Mesodermal cell (in vitro differentiated cells): ENCODE measurements at regions not wholly inside any gene's neighbourhood (a gene's known extent, or its start where the extent isn't known, plus 50 kb on each side); places are given as distances from the start of the nearest gene placed in this dataset.

Experiments
- H3K27ac ChIP-seq: 2 replicates; pipeline ENCODE4 v1.7.0; 2013; ENCODE audit warnings: mild to moderate bottlenecking, low read depth, low read length, moderate library complexity; ENCODE audit not compliant: severe bottlenecking
- H3K36me3 ChIP-seq: 2 replicates; pipeline ENCODE4 v1.7.1; 2013; ENCODE audit warnings: mild to moderate bottlenecking, low read length, moderate library complexity; ENCODE audit not compliant: control insufficient read depth, insufficient read depth
- H3K4me1 ChIP-seq: one replicate; pipeline ENCODE4 v1.7.1; 2013; ENCODE audit warnings: mild to moderate bottlenecking, low read length; ENCODE audit not compliant: insufficient read depth, control insufficient read depth, poor library complexity, severe bottlenecking
- H3K4me3 ChIP-seq: 2 replicates; pipeline ENCODE4 v1.7.0; 2013; ENCODE audit warnings: low read length, control low read depth, mild to moderate bottlenecking; ENCODE audit not compliant: insufficient read depth, poor library complexity, severe bottlenecking; ENCODE audit errors: extremely low read depth
- H3K9me3 ChIP-seq: 2 replicates; pipeline ENCODE4 v1.7.1; 2013; ENCODE audit warnings: mild to moderate bottlenecking, low read length, moderate library complexity; ENCODE audit not compliant: control insufficient read depth
- WGBS, 2 experiments: methylation state at CpG; one replicate each; pipeline ENCODE4 v1.1.5; 2013; ENCODE audit warnings: missing lambda C conversion rate in 2 of 2; ENCODE audit not compliant: insufficient coverage in 2 of 2; 5-methylcytosine and 5-hydroxymethylcytosine counted together

DNA sequence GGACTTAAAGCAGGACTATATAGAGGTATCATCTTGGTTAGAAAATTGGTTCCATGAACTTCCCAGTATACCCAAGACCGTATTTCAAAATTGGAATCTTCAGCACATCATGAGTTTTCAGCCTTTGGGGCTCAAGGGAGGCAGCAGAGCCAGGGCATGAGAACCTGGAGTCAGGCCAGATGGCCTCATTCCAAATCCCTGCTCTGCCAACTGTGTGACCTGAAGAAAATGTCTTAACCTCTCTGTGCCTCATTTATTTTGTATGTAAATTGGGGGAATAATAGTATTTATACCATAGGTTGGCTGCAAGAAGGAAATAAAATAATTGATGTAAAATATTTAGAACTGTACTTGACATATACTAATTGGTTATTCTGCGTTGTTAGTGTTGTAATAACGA lies 987.6 kb downstream of the TBC1D22A start:
- no peaks in the 10 kb centered on the region for H3K36me3 ChIP-seq
- H3K9me3 ChIP-seq = no peaks in the 10 kb centered on the region
- 80 to 100% methylated on average over 1 of the region's 3 CpGs for WGBS, 2 experiments
- H3K4me3 ChIP-seq = no peak overlapping the region
- no peak overlapping the region for H3K27ac ChIP-seq
- no peaks in the 10 kb centered on the region for H3K4me1 ChIP-seq

DNA sequence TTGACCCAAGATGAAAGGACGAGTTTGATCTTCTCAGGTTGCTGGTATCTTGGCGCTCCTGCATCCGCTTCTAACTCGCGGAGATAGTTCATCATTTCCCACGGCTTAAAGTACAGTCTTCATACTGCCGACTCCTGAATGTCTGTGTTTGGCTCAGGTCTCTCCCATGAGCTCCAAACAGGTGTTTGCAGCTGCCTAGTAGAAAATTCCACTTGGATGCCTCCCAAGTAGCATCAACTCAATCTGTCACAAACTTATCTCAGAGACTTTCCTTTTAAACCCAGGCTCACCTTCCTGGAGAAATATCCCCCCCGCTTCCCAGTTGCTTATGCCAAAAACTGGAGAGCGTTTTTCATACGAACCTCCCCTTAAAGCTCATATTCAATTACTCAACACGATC lies 986.5 kb downstream of the TBC1D22A start:
- H3K4me3 ChIP-seq = no peak overlapping the region
- WGBS, 2 experiments = 90 to 97% methylated on average over 10 to 11 of the region's 11 CpGs
- no peaks in the 10 kb centered on the region for H3K9me3 ChIP-seq
- H3K36me3 ChIP-seq = no peaks in the 10 kb centered on the region
- H3K27ac ChIP-seq = no peak overlapping the region
- no peaks in the 10 kb centered on the region for H3K4me1 ChIP-seq

DNA sequence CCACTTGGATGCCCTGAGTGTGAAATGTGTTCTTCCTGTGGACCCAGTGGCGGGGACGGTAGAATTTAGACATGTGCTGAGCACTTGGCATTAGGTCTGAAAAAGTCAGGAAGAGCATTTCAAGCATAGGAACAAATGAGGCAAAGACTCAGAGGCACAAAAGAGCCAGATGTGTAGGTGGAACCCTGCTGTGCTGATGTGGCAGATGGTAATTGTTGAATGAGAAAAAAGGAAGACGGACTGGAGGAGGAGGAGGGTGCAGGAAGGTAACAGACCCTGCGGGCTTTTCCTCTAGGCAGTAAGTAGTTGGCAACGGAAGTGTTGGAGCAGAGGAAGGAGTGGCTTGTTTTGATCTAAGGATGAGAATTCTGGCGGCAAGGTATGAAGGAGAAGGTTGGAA lies 985.8 kb downstream of the TBC1D22A start:
- no peaks in the 10 kb centered on the region for H3K9me3 ChIP-seq
- H3K27ac ChIP-seq = no peak overlapping the region
- WGBS, 2 experiments = 69 to 76% methylated on average over 5 of the region's 6 CpGs
- H3K4me1 ChIP-seq = no peaks in the 10 kb centered on the region
- H3K36me3 ChIP-seq = no peaks in the 10 kb centered on the region
- H3K4me3 ChIP-seq = no peak overlapping the region

DNA sequence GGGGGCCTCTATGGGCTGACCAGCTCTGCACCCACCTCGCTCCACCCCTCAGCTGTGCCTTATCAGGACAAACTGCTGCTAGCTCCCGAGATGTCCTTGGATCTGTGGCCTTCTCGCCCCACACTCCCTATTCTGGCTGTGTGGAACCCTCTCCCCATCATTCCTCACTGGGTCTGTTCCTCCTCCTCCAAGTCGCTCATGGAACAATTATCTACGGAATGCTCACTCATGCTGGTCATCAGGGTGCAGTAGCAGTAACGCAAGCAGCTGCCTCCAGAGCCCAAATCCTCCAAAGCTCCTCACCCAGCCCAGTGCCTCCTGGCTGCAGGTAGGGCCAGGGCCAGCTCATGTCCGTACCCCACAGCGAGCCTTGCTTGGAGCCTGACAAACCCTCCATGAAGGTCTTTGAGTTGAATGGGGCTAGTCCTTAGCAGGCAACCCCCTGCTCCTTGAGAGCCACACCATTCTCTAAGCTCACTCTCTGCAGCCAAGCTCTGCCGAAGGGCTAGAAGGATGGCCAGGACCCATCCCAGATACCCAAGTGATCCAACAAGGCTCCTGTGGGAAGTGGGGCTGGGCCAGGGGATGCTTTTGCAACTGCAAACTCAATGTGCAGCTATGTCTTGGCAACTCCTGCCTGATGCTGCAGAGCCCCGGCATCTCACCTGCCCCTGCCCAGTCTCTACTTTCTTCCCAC lies 977.8 kb downstream of the TBC1D22A start:
- 85 to 90% methylated on average over 8 to 10 of the region's 10 CpGs for WGBS, 2 experiments
- H3K27ac ChIP-seq = no peak overlapping the region
- no peaks in the 10 kb centered on the region for H3K4me1 ChIP-seq
- no peak overlapping the region for H3K4me3 ChIP-seq
- no peaks in the 10 kb centered on the region for H3K36me3 ChIP-seq
- H3K9me3 ChIP-seq = no peaks in the 10 kb centered on the region

DNA sequence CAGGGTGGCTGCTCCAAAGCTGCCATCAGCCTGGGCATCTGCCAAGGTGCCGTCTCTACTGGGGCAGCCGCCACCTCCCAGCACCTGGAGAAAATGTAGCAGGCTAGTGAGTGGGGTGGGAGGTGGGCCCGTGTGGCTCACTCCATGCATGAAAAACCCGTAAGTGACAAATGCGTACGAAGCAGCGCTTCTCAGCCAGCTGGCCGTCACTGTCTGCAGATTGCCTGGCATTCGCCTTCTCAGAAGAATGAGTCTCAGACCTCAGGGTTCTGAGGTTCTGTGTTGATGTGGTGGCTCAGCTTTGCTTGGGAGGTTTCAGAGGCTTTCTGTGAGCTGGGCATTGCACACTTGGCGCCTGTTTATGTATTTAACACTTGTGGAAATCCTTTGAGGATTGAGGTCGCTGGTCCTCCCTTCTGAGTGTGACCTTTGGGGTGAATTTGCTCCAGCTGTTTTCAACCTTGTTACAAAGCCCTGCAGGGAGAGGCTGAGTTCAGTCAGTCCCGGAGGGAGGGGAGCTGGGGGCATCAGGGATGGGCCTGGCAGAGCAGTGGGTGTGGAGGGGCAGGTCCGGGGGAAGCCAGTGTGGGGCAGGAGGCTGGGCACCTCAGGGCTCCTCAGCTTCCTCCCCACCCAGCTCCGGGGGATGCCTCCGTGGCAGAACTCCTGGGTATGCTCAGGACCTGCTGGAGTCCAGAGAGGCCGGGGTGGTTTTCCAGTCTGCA lies 977.0 kb downstream of the TBC1D22A start:
- H3K36me3 ChIP-seq = no peaks in the 10 kb centered on the region
- no peak overlapping the region for H3K27ac ChIP-seq
- no peak overlapping the region for H3K4me3 ChIP-seq
- WGBS, 2 experiments = 87 to 92% methylated on average over 11 to 12 of the region's 16 CpGs
- H3K4me1 ChIP-seq = no peaks in the 10 kb centered on the region
- no peaks in the 10 kb centered on the region for H3K9me3 ChIP-seq

DNA sequence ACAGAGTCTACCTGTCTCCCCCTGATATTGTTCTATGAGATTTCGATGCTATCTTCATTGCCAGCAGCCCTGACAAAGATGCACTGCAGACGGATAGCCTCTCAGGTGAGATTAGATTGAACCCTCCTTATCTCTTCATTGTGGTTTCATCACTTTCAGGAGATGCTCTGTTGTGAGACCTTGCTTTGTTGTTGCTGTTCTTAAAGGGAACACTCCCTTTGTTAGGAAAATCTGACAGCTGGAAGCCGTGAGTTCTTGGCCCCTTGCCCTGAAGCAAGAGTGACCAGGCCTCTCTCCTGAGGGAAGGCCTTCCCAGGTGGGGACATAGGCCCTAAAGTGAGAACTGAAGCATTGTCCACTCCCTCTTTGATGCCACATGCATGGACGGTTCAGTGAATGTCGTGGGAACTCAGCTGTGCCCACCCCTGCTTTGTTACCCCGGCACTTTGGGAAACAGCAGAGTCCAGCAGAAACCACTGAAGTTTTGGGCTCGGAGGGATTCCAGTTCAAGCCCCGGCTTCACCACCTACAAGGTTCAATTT lies 976.1 kb downstream of the TBC1D22A start:
- Histone ChIP-seq H3K4me1 (no peaks in the 10 kb centered on the region), H3K4me3 (no peak overlapping the region), H3K36me3 (no peaks in the 10 kb centered on the region), H3K9me3 (no peaks in the 10 kb centered on the region), H3K27ac (no peak overlapping the region)
- 71 to 75% methylated on average over 4 to 6 of the region's 8 CpGs for WGBS, 2 experiments

DNA sequence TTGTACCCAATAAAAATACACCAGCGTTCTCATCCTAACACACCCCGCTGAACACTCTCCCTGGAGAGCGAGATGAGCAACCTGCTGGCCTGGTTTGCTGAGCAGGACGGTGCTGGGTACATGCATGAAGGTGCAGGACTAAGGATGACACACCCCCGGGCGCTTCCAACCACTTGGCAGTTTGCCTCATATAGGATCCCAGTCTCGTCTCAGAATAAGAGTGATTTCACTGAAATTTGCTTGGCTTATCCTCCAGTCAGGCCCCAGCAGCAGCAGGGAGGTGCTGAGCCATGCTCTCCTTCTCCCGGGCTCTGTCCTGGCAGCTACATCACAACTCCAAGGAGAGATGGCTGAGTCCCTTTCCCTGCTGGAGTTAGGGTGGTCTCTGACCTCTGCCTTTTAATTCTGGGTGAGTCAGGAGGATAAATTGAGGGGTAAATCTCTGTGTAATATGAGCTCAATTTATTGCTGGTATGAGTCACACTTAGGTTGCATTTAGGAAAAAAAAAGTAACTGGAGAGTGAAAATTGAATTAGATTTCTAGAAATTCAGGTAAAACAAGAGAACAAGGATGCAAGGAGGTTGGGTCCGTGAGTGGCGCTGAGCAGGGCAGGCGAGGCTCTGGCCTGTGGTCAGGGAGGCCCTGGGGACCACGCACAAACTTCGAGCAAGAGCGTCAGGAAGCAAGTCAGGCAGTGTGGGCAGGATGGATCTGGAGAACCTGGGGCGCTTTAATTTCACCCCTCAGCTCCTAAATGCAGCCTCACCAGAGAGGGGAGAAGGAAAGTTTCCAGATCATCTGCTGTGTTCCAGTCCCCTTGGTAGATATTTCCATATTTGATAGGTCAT lies 974.0 kb downstream of the TBC1D22A start:
- no peaks in the 10 kb centered on the region for H3K4me1 ChIP-seq
- no peaks in the 10 kb centered on the region for H3K9me3 ChIP-seq
- 82 to 92% methylated on average over 8 to 11 of the region's 15 CpGs for WGBS, 2 experiments
- no peak overlapping the region for H3K4me3 ChIP-seq
- no peak overlapping the region for H3K27ac ChIP-seq
- H3K36me3 ChIP-seq = no peaks in the 10 kb centered on the region

DNA sequence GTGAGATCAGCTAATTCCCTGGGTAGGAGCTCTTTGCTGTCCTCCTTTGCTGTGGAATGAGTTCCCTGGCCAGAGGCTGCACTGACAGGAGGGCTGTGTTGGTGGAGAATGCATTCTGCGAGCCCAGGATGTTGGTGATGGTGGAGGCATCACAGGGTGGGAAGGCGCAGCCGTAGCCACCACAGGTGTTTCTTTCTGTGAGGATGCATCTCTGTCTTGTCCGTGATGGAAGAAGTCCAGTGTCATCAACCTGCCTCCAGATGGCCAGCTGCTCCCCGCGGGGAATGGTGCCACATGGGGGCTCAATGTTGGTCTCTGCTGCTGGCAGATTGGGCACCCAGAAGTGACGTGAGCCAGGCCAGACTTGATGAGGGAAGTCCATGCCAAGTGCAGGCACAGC lies 972.1 kb downstream of the TBC1D22A start:
- no peaks in the 10 kb centered on the region for H3K4me1 ChIP-seq
- no peak overlapping the region for H3K4me3 ChIP-seq
- WGBS, 2 experiments = 78 to 87% methylated on average over 7 of the region's 7 CpGs
- no peaks in the 10 kb centered on the region for H3K9me3 ChIP-seq
- no peaks in the 10 kb centered on the region for H3K36me3 ChIP-seq
- no peak overlapping the region for H3K27ac ChIP-seq

DNA sequence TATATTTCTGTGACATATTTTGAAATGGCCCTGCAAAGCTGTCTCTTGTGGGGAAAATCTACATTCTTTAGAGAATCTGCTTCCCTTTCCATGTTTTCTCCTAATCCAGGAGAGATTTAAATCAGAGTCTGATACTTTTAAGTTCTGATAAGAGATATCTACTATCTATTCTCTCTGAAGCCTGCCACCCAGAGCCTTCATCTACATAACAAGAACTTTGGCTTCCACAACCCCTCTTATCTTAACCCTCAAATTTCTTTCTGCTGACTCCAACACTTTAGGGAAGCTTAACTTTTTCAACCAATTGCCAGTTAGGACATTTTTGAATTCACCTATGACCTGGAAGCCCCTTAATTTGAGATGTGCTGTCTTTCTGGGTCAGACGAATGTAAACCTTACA lies 965.2 kb downstream of the TBC1D22A start:
- no peak overlapping the region for H3K27ac ChIP-seq
- no peak overlapping the region for H3K4me3 ChIP-seq
- WGBS, 2 experiments = no CpG with 5 or more reads among the region's 1 CpG
- no peaks in the 10 kb centered on the region for H3K36me3 ChIP-seq
- H3K9me3 ChIP-seq = no peaks in the 10 kb centered on the region
- H3K4me1 ChIP-seq = no peaks in the 10 kb centered on the region

DNA sequence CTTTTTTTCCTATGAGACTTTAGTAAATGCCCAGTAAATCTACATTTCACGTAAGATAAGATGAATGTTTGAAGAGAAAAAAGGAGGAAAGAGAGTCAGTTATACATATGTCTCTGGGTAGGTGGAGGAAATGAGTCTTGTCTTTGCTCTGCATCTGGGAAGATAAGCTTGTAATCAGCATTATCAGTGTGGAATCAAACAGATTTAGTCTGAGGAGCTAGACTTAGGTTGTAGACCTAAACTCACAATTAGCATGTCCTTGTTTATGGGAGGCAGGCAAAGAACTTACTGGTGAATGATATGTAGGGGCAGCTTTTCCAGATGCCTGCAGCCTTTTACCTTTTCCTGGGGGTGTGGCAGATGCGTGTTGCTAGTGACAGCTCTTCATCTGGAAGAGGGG lies 962.3 kb downstream of the TBC1D22A start:
- Histone ChIP-seq H3K4me3 (no peak overlapping the region), H3K4me1 (no peaks in the 10 kb centered on the region), H3K36me3 (no peaks in the 10 kb centered on the region), H3K27ac (no peak overlapping the region), H3K9me3 (no peaks in the 10 kb centered on the region)
- 53 to 100% methylated on average over 1 to 2 of the region's 2 CpGs for WGBS, 2 experiments
